ENCODE measurements at regions not wholly inside any gene's neighbourhood (a gene's known extent, or its start where the extent isn't known, plus 50 kb on each side); places are given as distances from the start of the nearest gene placed in this dataset.
"Not testable (repeated sequence)": the region's sequence is repeated elsewhere in the genome, so short reads cannot be mapped to it uniquely, and the experiment has no call there.

GRCh38 chr13:18948012-18948663 lies 233.5 kb downstream of the TUBA3C start:
- DNase-seq: no peak

GRCh38 chr13:18947376-18947977 lies 234.1 kb downstream of the TUBA3C start:
- no peak for DNase-seq

GRCh38 chr13:18946738-18947137 lies 234.9 kb downstream of the TUBA3C start:
- no peak for DNase-seq

- no peak for DNase-seq
Observed at GRCh38 chr13:18944501-18945068, 237.0 kb downstream of the TUBA3C start.

- DNase-seq: no peak
Observed at GRCh38 chr13:18943721-18944391, 237.8 kb downstream of the TUBA3C start.

GRCh38 chr13:18943273-18943672 lies 238.4 kb downstream of the TUBA3C start:
- DNase-seq: no peak

- no peak for DNase-seq
Observed at GRCh38 chr13:18936104-18936503, 245.5 kb downstream of the TUBA3C start.

- no peak for DNase-seq
Observed at GRCh38 chr13:18921063-18921462, 260.6 kb downstream of the TUBA3C start.

- DNase-seq: not testable (repeated sequence)
Observed at GRCh38 chr13:18905096-18905495, 276.5 kb downstream of the TUBA3C start.

GRCh38 chr13:18895411-18895810 lies 286.2 kb downstream of the TUBA3C start:
- DNase-seq: not testable (repeated sequence)

GRCh38 chr13:18891242-18891641 lies 290.4 kb downstream of the TUBA3C start:
- not testable (repeated sequence) for DNase-seq

- DNase-seq: not testable (repeated sequence)
Observed at GRCh38 chr13:18874875-18875789, 306.5 kb downstream of the TUBA3C start.

- DNase-seq: not testable (repeated sequence)
Observed at GRCh38 chr13:18870557-18870956, 311.1 kb downstream of the TUBA3C start.

- DNase-seq: not testable (repeated sequence)
Observed at GRCh38 chr13:18869365-18869764, 312.3 kb downstream of the TUBA3C start.

- DNase-seq: not testable (repeated sequence)
Observed at GRCh38 chr13:18837986-18838629, 343.5 kb downstream of the TUBA3C start.

GRCh38 chr13:18837179-18837745 lies 344.4 kb downstream of the TUBA3C start:
- DNase-seq: not testable (repeated sequence)

- DNase-seq: not testable (repeated sequence)
Observed at GRCh38 chr13:18836371-18837178, 345.0 kb downstream of the TUBA3C start.

GRCh38 chr13:18835754-18836153 lies 345.9 kb downstream of the TUBA3C start:
- not testable (repeated sequence) for DNase-seq

- DNase-seq: not testable (repeated sequence)
Observed at GRCh38 chr13:18824678-18825077, 356.9 kb downstream of the TUBA3C start.

Data from activated naive CD4-positive, alpha-beta T cell treated with Interleukin-2 at 50 U/mL for 16 hours (primary cell).